Kidney tubule cell (primary cell): ENCODE measurements at regions not wholly inside any gene's neighbourhood (a gene's known extent, or its start where the extent isn't known, plus 50 kb on each side); places are given as distances from the start of the nearest gene placed in this dataset.
"Not testable (repeated sequence)": the region's sequence is repeated elsewhere in the genome, so short reads cannot be mapped to it uniquely, and the experiment has no call there.

ENCODE experiments used
- DNase-seq: peaks from one replicate; pipeline ENCODE4 v3.0.0-alpha.2; 2018; ENCODE audit warnings: low spot score

GRCh38 chr19:30066781-30067759, 125.0 kb downstream of the URI1 start:
- DNase-seq, result no peak

DNA sequence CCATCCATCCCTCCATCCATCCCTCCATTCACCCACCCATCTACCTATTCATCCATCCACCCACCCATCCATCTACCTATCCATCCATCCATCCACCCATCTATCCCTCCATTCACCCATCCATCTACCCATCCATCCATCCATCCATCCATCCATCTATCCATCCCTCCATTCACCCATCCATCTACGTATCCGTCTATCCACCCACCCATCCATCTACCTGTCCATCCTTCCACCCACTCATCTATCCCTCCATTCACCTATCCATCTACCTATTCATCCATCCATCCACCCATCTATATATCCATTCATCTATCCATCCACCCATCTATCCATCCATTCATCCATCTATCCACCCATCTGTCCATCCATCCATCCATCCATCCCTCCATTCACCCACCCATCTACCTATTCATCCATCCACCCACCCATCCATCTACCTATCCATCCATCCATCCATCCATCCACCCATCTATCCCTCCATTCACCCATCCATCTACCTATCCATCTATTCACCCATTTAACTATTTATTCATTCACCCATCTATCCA, 126.0 kb downstream of the URI1 start:
- not testable (repeated sequence) for DNase-seq

- no peak for DNase-seq
These were observed 126.7 kb downstream of the URI1 start for GRCh38 chr19:30068528-30069395.

GRCh38 chr19:30069535-30070197, 127.6 kb downstream of the URI1 start:
- no peak for DNase-seq

- DNase-seq, result no peak
These were observed 128.3 kb downstream of the URI1 start for GRCh38 chr19:30070198-30070967.

DNA sequence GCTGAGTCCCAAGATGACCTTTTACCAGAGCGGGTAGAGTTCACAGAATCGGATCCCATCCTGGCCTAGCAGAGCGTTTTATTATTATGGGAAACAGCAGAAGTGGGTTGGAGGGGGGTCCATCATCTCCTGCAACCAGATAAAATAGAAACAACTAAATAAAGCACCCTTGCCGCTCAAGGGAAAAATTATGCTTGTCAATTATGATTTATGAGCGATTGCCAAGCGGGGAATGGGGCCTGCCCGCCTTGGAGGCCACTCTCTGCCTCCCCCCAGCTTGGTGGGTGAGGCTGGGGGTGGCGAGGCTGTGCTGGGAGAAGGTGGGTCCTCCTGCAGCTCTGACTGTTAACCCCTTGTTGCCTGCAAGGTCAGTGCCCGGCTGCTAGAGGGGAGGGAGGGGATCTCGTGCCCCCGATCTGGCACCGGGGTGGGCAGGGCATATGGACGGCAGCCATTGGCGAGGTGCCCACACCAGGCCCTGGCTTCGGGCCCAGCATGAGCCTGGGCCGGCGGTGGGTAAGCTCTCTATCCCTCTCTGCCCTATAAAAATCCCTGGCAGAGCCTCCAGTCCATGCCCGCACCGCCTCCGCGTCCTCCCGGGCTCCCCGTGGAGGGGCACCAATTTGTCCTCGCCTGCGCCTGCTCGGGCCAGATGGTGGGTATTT, 129.1 kb downstream of the URI1 start:
- no peak for DNase-seq

DNA sequence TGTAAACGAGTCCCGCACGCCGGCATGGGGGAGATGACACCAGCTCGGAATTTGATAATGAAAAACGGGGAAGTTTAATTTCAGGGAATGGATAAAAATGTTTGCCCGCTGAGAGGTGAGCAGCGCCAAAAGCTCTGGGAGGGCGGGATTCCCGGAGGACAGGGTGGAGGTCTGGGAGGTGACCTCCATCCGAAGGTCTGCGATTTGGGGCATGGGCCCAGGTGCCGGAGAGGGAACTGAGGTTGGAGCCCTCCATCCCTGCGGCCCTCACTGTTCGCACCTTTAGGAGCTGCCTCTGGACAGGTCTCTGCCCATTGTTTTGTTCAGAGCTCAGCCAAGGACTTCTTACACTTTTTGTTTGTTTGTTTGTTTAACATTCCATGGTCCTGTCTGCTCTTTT, 129.8 kb downstream of the URI1 start:
- no peak for DNase-seq

GRCh38 chr19:30073152-30074000, 131.3 kb downstream of the URI1 start:
- DNase-seq, result no peak

GRCh38 chr19:30074096-30074495, 132.1 kb downstream of the URI1 start:
- no peak for DNase-seq

DNA sequence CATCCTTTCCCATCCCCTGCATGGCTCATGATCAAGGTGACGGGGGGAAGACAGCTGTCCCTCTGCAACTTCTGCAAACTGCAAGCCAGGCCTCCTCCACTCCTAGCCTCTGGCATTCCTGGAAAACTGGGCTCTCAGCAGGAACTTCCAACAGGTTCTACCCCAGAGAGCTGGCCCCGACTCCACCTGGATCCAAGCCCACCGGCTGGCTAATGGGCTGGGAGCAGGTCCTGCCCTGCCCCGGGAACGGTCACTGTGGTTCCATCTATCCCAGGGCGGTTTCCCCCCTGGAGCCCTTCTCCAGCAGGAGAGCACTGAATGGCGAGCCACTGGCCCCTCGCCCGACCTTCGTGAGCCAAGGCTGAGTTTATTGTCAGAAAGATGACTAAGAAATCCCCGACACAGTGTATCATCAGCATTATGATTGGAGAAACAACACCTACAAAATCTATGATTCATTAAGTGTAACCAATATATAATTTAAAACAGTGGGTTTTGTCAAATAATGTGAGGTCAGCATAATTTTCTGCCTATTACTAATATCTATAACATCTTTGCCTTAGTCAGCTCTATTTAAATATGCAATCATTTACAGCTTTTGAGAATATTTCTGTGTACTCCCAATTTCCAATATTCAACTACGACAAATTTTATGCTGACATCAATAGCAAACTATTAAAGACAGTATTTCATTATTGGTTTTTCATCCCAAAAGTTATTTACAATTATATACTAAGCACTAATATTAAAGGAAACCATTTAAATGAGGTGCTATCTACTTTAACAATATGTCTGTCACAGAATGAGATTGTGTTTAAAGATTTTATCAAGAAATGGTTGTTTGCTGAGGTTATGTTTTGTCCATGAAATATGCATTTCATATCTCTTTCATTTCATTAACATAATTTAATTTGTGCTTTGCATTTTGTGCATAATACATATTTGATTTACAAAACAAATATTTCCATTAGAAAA, 133.0 kb downstream of the URI1 start:
- DNase-seq, result no peak

DNA sequence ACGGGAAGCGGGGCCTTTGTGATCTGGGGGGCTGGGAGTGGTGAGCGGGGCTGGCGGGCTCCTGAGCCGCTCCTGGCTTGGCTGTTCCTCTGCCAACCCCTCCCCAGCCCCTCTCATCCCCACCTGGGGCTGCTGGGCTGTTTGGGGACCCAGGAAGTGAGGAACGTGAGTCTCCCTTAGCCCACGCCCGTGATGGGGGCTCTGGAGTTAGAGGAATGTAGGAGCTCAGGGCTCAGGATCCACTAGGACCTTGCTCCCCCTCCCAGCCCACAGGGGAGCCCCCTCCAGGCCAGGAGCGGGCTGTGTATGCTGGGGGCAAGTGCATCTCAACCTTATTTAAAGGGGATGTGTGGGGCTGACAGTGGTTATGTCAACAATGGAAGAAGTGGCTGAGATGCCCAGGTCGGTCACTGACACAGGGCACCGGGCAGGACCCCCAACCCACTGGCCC, 134.1 kb downstream of the URI1 start:
- DNase-seq, result no peak

DNA sequence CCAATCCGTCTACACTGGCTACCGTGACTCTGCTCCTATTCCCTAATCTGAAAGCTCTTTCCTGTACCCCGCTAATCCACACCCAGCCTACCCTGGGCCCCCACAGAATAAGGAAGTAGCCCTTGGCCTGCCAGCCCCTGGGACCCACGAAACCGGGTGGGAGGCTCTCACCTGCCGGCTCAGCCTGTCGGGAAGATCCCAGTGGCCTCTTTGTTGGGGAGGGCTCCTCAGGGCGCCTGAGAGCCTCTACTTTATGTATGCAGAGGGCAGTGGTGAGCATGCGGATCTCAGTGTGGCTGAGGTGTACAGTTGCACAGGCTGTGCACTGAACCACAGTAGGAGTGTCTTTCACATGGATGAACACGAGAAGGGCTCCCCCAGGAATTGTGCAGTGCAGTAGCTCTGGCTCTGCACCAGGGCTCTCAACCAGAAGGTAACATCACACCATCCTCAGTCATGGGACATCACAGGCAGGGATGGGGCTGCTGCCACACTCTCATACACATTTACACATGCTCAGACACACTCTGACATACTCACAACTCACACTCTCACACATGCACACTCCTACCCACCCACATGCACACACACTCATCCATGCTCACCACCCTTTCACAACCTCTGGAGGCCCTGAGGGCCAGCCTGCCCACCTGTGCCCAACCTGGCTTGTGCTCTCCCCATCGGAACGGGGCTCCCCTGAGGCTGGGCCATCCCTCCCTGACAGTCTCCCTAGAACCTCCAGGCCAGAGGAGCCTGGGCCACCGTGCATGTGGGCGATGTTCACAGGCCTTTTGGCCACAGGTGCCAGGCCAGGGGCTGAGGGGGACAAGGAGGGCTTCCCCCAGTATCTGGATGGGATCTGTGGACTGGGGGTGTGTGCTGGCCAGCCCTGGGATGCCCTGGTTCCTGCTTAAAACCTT, 135.0 kb downstream of the URI1 start:
- no peak for DNase-seq

GRCh38 chr19:30077851-30078355, 135.9 kb downstream of the URI1 start:
- DNase-seq, result no peak

DNA sequence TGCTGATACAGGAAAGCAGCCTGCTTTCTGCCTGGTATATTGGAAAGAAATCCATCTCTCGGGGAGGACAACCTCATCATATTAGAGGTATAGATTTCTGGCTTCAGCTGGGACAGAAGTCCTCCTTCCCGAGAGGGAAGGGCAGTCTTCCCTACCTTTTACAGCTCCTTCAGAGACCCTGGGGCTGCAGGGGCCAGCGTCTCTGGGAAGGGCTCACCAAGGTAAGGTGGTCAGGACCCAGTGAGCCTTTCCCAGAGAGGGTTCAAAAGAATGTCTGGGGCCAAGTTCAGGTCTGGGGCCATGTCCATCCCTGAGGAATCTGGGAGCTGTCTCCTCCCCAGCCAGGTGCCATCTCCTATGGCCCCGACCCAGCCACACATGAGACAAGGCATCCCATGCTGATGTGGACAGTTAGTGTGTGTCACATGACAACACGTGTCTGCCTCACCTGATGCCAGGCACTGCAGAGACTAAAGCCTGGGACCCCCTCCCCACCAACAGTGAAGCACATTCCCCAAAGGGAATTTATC, 136.4 kb downstream of the URI1 start:
- no peak for DNase-seq

DNA sequence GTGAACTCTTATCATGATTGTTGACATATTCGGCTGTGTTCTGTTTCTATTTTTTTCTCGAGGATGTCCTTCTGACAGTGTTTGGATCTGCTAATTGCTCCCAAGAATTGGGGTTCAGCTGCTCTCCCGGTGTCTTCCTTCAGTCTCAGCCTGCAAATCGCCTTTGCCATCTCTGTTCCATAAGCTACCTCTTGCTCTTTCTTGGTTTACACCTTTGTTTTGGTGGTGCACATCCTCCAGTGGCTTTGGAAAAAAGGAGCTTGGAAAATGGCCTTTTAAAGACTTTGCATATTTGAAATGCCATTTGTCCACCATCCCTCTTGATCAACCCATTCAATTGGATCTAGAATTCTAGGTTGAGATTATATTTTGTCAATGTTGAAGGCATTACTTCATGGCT, 137.2 kb downstream of the URI1 start:
- DNase-seq, result no peak

DNA sequence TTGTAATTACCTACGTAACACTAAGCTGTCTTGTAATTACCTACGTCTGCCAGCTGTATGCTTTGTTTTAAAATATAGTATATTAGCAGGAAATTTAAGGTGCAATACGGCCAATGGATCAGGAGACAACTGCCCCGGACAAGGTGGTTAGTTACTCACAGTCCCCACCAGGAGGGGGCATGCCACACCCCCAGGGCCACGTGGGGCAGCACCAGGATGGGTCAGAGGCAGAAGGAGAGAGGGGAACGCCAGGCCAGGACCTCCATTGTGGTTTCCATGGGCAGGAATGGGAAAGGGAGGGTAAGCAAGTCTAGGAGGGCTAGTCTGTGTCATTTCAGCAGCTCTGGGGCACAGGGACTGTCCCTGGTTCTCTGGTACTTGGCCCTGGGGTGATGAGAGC, 140.1 kb downstream of the URI1 start:
- DNase-seq, result no peak

DNA sequence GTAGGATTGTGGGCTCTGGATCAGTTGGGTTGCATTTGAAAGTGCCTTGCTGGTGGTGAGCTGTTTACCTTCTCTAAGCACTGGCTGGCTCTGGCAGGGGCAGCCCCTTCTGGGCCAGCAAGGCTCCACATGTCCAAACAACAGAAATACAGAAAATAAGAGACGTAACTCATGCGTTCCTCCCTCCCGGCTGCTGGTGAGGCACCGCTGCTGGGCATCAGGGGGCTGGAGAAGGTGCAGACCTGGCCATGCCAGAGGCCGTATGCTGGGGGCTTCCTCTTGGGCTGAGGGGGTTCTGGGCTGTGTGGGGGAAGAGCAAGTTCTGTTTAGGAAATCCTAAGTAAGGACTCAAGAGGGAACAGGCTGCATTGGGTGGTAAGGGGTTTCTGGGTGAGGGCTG, 140.6 kb downstream of the URI1 start:
- no peak for DNase-seq
